ENCODE measurements at regions not wholly inside any gene's neighbourhood (a gene's known extent, or its start where the extent isn't known, plus 50 kb on each side); places are given as distances from the start of the nearest gene placed in this dataset.

GRCh38 chr1:90346757-90347156 is 351.8 kb downstream of the ZNF326 start (continued):
- TF ChIP-seq PRDM15 (CRISPR knock-in tag; IDR thresholded peaks at IDR 0.05) (no peak), SOX15 (CRISPR knock-in tag; IDR thresholded peaks at IDR 0.05) (no peak), GABPB1 (CRISPR knock-in tag; IDR thresholded peaks at IDR 0.05) (no peak), TEAD1 (CRISPR knock-in tag; IDR thresholded peaks at IDR 0.05) (no peak), ZNF512 (CRISPR knock-in tag; IDR thresholded peaks at IDR 0.05; ENCODE audit: borderline replicate concordance) (no peak), STAT6 (CRISPR knock-in tag; conservative IDR thresholded peaks at IDR 0.05; ENCODE audit: low read depth) (no peak)

GRCh38 chr1:90346349-90346748 is 351.4 kb downstream of the ZNF326 start:
- H3K27me3 Mint-ChIP-seq (ENCODE audit: low read depth) = no peaks in the 10 kb centered on the region
- no peaks in the 10 kb centered on the region for H3K4me1 Mint-ChIP-seq
- H3K36me3 Mint-ChIP-seq = peaks cover 13% of the 10 kb centered on the region
- H3K27ac Mint-ChIP-seq = no peak overlapping the region
- ATAC-seq (no peak), DNase-seq (ENCODE audit: low spot score) (no peak)
- CTCF ChIA-PET = no interaction called here
- TF ChIP-seq HMGA2 (CRISPR knock-in tag; IDR thresholded peaks at IDR 0.05) (no peak), MXD4 (CRISPR knock-in tag; IDR thresholded peaks at IDR 0.05; ENCODE audit: borderline replicate concordance) (no peak), EMX1 (CRISPR knock-in tag; IDR thresholded peaks at IDR 0.05) (no peak), ETV6 (CRISPR knock-in tag; IDR thresholded peaks at IDR 0.05) (no peak), ATF3 (CRISPR knock-in tag; conservative IDR thresholded peaks at IDR 0.05) (no peak), E2F1 (CRISPR knock-in tag; IDR thresholded peaks at IDR 0.05) (no peak), ZNF138 (CRISPR knock-in tag; conservative IDR thresholded peaks at IDR 0.05) (no peak), FOXP1 (CRISPR knock-in tag; IDR thresholded peaks at IDR 0.05; ENCODE audit: borderline replicate concordance) (no peak)
- POLR2A ChIA-PET = no interaction called here
- H3K9me3 Mint-ChIP-seq = peaks cover 22% of the 10 kb centered on the region
- no peak overlapping the region for H3K4me3 Mint-ChIP-seq

- H3K4me1 Mint-ChIP-seq = no peaks in the 10 kb centered on the region
- CTCF ChIA-PET = no interaction called here
Observed at GRCh38 chr1:90344963-90345730, 350.2 kb downstream of the ZNF326 start.

More at GRCh38 chr1:90344963-90345730, 350.2 kb downstream of the ZNF326 start:
- Mint-ChIP-seq H3K27ac (no peak overlapping the region), H3K4me3 (no peak overlapping the region), H3K27me3 (ENCODE audit: low read depth) (no peaks in the 10 kb centered on the region), H3K36me3 (peaks cover 13% of the 10 kb centered on the region), H3K9me3 (peaks cover 22% of the 10 kb centered on the region)
- DNase-seq (ENCODE audit: low spot score) (no peak), ATAC-seq (no peak)
- no peak for TF ChIP-seq ATF6 (CRISPR knock-in tag; IDR thresholded peaks at IDR 0.05)
- TF ChIP-seq ZNF671 (CRISPR knock-in tag; IDR thresholded peaks at IDR 0.05) = no peak
- no peak for TF ChIP-seq MAX (CRISPR knock-in tag; IDR thresholded peaks at IDR 0.05)
- POLR2A ChIA-PET = no interaction called here

Data from WTC11 (cell line).